Non-pigmented ciliary epithelial cell (primary cell): ENCODE measurements at regions not wholly inside any gene's neighbourhood (a gene's known extent, or its start where the extent isn't known, plus 50 kb on each side); places are given as distances from the start of the nearest gene placed in this dataset.
A peak's percentile ranks its signal among the peaks of the same experiment; 100 is the strongest.

Experiments used
- DNase-seq: peaks from one replicate; pipeline ENCODE4 v3.0.0-alpha.2; 2010; ENCODE audit warnings: low read depth

- no peak for DNase-seq
Observed at GRCh38 chr7:22563032-22563501, 63.1 kb upstream of the STEAP1B start.

GRCh38 chr7:22561895-22562593 is 62.1 kb upstream of the STEAP1B start:
- no peak for DNase-seq

- peak; percentile 98 for DNase-seq
Observed at GRCh38 chr7:22561321-22561811, 61.4 kb upstream of the STEAP1B start.

GRCh38 chr7:22559829-22560489 is 60.0 kb upstream of the STEAP1B start:
- no peak for DNase-seq

- no peak for DNase-seq
Observed at GRCh38 chr7:22557167-22557566, 57.2 kb upstream of the STEAP1B start.

- no peak for DNase-seq
Observed at GRCh38 chr7:22555476-22555875, 55.5 kb upstream of the STEAP1B start.

GRCh38 chr7:22554184-22554583 is 54.2 kb upstream of the STEAP1B start:
- DNase-seq: no peak

- no peak for DNase-seq
Observed at GRCh38 chr7:22551768-22552513, 52.0 kb upstream of the STEAP1B start.

- DNase-seq: no peak
Observed at GRCh38 chr7:22550514-22551030, 50.6 kb upstream of the STEAP1B start.

- no peak for DNase-seq
Observed at GRCh38 chr7:22549667-22550513, 49.9 kb upstream of the STEAP1B start.
